ENCODE measurements at regions not wholly inside any gene's neighbourhood (a gene's known extent, or its start where the extent isn't known, plus 50 kb on each side); places are given as distances from the start of the nearest gene placed in this dataset.
"Not testable (repeated sequence)": the region's sequence is repeated elsewhere in the genome, so short reads cannot be mapped to it uniquely, and the experiment has no call there.

GRCh38 chr12:71270057-71270456 is 112.3 kb upstream of the TSPAN8 start:
- Mint-ChIP-seq H3K9me3 (no peaks in the 10 kb centered on the region), H3K27ac (no peak overlapping the region), H3K27me3 (no peaks in the 10 kb centered on the region), H3K4me1 (ENCODE audit: unreplicated experiment) (no peaks in the 10 kb centered on the region), H3K36me3 (no peaks in the 10 kb centered on the region), H3K4me3 (no peak overlapping the region)
- TF ChIP-seq, protein P1, sequence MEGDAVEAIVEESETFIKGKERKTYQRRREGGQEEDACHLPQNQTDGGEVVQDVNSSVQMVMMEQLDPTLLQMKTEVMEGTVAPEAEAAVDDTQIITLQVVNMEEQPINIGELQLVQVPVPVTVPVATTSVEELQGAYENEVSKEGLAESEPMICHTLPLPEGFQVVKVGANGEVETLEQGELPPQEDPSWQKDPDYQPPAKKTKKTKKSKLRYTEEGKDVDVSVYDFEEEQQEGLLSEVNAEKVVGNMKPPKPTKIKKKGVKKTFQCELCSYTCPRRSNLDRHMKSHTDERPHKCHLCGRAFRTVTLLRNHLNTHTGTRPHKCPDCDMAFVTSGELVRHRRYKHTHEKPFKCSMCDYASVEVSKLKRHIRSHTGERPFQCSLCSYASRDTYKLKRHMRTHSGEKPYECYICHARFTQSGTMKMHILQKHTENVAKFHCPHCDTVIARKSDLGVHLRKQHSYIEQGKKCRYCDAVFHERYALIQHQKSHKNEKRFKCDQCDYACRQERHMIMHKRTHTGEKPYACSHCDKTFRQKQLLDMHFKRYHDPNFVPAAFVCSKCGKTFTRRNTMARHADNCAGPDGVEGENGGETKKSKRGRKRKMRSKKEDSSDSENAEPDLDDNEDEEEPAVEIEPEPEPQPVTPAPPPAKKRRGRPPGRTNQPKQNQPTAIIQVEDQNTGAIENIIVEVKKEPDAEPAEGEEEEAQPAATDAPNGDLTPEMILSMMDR (conservative IDR thresholded peaks at IDR 0.05) = no peak
- DNase-seq (ENCODE audit: extremely low spot score, unreplicated experiment) = no peak

DNA sequence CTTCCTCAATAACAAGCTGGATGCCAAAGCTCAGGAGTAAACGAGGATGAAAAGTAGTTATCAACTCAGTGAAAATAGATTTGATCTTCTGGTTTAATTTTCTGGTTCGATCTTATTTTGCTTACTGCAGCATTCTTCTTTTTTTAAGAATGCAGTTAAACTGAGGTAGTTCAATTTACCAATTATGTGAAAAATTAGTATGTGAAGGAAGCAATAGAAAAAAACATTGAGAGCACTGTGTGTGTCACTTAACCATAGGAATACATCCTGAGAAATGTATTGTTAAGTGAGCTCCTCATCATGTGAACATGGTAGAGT is 111.4 kb upstream of the TSPAN8 start:
- TF ChIP-seq, protein P1 (conservative IDR thresholded peaks at IDR 0.05) = no peak
- Mint-ChIP-seq H3K36me3 (no peaks in the 10 kb centered on the region), H3K4me1 (ENCODE audit: unreplicated experiment) (no peaks in the 10 kb centered on the region), H3K9me3 (no peaks in the 10 kb centered on the region), H3K4me3 (no peak overlapping the region), H3K27me3 (no peaks in the 10 kb centered on the region), H3K27ac (no peak overlapping the region)
- no peak for DNase-seq (ENCODE audit: extremely low spot score, unreplicated experiment)

- Mint-ChIP-seq H3K4me3 (no peak overlapping the region), H3K36me3 (no peaks in the 10 kb centered on the region), H3K27ac (no peak overlapping the region), H3K27me3 (no peaks in the 10 kb centered on the region), H3K4me1 (ENCODE audit: unreplicated experiment) (no peaks in the 10 kb centered on the region), H3K9me3 (no peaks in the 10 kb centered on the region)
- no peak for DNase-seq (ENCODE audit: extremely low spot score, unreplicated experiment)
- TF ChIP-seq, protein P1 (conservative IDR thresholded peaks at IDR 0.05) = no peak
Observed at GRCh38 chr12:71268598-71269280, 110.9 kb upstream of the TSPAN8 start.

- no peaks in the 10 kb centered on the region for H3K36me3 Mint-ChIP-seq
- H3K27ac Mint-ChIP-seq = no peak overlapping the region
- no peaks in the 10 kb centered on the region for H3K4me1 Mint-ChIP-seq (ENCODE audit: unreplicated experiment)
- H3K9me3 Mint-ChIP-seq = no peaks in the 10 kb centered on the region
- no peaks in the 10 kb centered on the region for H3K27me3 Mint-ChIP-seq
- TF ChIP-seq, protein P1 (conservative IDR thresholded peaks at IDR 0.05) = no peak
- no peak for DNase-seq (ENCODE audit: extremely low spot score, unreplicated experiment)
- no peak overlapping the region for H3K4me3 Mint-ChIP-seq
Observed at GRCh38 chr12:71266606-71267005, 108.8 kb upstream of the TSPAN8 start.

- H3K4me1 Mint-ChIP-seq (ENCODE audit: unreplicated experiment); H3K9me3 Mint-ChIP-seq; H3K4me3 Mint-ChIP-seq; H3K36me3 Mint-ChIP-seq; DNase-seq (ENCODE audit: extremely low spot score, unreplicated experiment); H3K27ac Mint-ChIP-seq; H3K27me3 Mint-ChIP-seq: not testable (repeated sequence)
Observed at GRCh38 chr12:71265731-71266130, 107.9 kb upstream of the TSPAN8 start.

GRCh38 chr12:71262466-71262865 is 104.7 kb upstream of the TSPAN8 start:
- Mint-ChIP-seq H3K9me3 (no peaks in the 10 kb centered on the region), H3K27ac (no peak overlapping the region), H3K4me1 (ENCODE audit: unreplicated experiment) (no peaks in the 10 kb centered on the region), H3K27me3 (no peaks in the 10 kb centered on the region), H3K36me3 (no peaks in the 10 kb centered on the region), H3K4me3 (no peak overlapping the region)
- TF ChIP-seq, protein P1 (conservative IDR thresholded peaks at IDR 0.05) = no peak
- DNase-seq (ENCODE audit: extremely low spot score, unreplicated experiment) = no peak

All from type B pancreatic cell (in vitro differentiated cells).